OCI-LY1 (cell line): ENCODE measurements at regions not wholly inside any gene's neighbourhood (a gene's known extent, or its start where the extent isn't known, plus 50 kb on each side); places are given as distances from the start of the nearest gene placed in this dataset.

Experiments
- EZH2 ChIP-seq: fragments of 200-600 bp; sonication (generic), shearing (Covaris generic); IDR thresholded peaks from 2 replicates; pipeline ENCODE4 v1.8.0; 2017; ENCODE audit warnings: borderline replicate concordance, mixed run types, mild to moderate bottlenecking, antibody characterized with exemption, low read length, moderate library complexity, mixed read lengths
- TF ChIP-seq, protein P1 (sequence below): fragments of 200-600 bp; sonication (generic), shearing (Covaris generic); IDR thresholded peaks from 2 replicates; pipeline ENCODE4 v1.5.1; 2017; ENCODE audit warnings: mild to moderate bottlenecking, antibody characterized with exemption, low read length, moderate library complexity, mixed read lengths

DNA sequence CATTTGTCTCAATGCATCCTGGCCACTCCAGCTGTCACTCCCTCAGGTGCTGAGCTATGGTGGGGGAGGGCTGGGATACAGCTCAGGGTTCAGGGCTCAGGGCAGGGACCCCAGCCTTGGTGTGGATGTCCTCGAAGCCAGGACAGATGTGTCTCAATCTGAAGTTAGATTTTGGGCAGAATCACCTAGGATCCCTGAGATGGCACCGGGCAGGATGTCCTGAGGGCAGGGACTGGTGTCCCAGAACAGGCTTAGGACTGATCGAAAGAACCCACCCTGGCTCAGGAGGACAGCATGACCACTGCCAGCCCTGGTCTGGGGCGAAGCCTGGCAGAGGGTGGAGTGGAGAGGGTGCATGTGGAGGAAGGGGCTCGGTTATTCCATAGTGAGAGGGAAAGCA is 96.8 kb upstream of the THY1 start:
- TF ChIP-seq, protein P1, sequence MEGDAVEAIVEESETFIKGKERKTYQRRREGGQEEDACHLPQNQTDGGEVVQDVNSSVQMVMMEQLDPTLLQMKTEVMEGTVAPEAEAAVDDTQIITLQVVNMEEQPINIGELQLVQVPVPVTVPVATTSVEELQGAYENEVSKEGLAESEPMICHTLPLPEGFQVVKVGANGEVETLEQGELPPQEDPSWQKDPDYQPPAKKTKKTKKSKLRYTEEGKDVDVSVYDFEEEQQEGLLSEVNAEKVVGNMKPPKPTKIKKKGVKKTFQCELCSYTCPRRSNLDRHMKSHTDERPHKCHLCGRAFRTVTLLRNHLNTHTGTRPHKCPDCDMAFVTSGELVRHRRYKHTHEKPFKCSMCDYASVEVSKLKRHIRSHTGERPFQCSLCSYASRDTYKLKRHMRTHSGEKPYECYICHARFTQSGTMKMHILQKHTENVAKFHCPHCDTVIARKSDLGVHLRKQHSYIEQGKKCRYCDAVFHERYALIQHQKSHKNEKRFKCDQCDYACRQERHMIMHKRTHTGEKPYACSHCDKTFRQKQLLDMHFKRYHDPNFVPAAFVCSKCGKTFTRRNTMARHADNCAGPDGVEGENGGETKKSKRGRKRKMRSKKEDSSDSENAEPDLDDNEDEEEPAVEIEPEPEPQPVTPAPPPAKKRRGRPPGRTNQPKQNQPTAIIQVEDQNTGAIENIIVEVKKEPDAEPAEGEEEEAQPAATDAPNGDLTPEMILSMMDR, result no peak
- no peak for TF ChIP-seq EZH2
